ENCODE measurements at regions not wholly inside any gene's neighbourhood (a gene's known extent, or its start where the extent isn't known, plus 50 kb on each side); places are given as distances from the start of the nearest gene placed in this dataset.

DNA sequence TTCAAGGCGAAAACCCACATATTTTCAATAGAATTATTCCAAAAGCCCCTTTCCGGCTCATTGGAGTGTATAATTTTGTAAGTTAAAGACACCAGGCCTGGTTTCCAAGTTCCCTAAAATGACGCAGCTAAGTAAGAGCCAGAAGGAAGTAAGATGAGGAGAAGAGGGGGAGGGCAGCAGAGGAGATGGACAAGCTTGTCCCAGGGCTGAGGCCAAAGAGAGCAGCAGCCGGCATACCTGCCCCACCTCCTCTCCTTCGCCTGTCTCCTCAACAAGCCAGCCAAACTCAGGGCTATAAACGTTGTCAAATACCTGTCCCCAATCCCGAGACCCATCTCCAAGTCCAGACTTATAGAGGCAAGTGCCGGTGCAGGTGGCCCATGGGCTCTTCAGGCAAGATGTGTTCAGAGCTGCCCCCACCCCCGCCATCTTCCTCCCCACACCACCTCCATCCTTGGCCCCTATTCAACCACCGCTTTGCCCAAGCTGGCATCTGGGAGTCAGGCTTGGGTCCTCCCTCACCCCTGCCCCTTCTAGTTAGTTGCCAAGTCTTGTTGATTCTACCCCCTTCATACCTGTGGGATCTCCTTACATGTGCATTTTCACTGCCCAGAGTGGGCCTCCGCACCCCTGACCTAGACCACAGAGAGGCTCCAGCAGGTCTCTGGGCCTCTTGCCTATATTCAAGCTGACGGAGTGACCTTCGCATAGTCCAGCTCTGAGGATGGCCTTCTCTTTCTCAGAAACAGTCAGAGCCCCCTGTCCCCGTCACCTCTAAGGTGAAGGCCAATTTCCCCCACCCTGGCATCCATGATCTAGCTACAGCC lies 75.7 kb upstream of the SIRPA start:
- Histone ChIP-seq H3K9ac (replicated peaks; ENCODE audit: extremely low read depth, insufficient read depth, low read length) (no peak overlapping the region), H3K4me2 (ENCODE audit: insufficient read depth, low read length) (no peak overlapping the region), H2AFZ (ENCODE audit: low read depth, low read length) (no peak overlapping the region), H3K27ac (ENCODE audit: insufficient read depth, low read depth, low read length) (no peak overlapping the region), H3K79me2 (ENCODE audit: control insufficient read depth, insufficient read depth, low read length) (no peaks in the 10 kb centered on the region), H3K27me3 (ENCODE audit: control insufficient read depth in 2 of 2, insufficient read depth in 2 of 2, low read length in 2 of 2) (peaks cover 0 to 2% of the 10 kb centered on the region in 2 experiments), H3K9me3 (replicated peaks; ENCODE audit: control insufficient read depth, insufficient read depth, low read length) (no peaks in the 10 kb centered on the region), H3K4me1 (ENCODE audit: control insufficient read depth, extremely low read depth, insufficient read depth, low read length) (peaks cover 31% of the 10 kb centered on the region), H4K20me1 (replicated peaks; ENCODE audit: control insufficient read depth, extremely low read depth, insufficient read depth, low read length) (no peaks in the 10 kb centered on the region), H3K4me3 (replicated peaks in 1 of 3; ENCODE audit: insufficient read depth in 1 of 3, low read depth in 1 of 3, low read length in 3 of 3) (no peak overlapping the region), H3K9me1 (replicated peaks; ENCODE audit: control insufficient read depth, extremely low read depth, insufficient read depth, low read length) (no peaks in the 10 kb centered on the region), H3K36me3 (ENCODE audit: control insufficient read depth in 2 of 2, extremely low read depth in 1 of 2, insufficient read depth in 2 of 2, low read length in 2 of 2) (no peaks in the 10 kb centered on the region)
- intact Hi-C loops (cut with micrococcal nuclease): no loop called here
- BruUV-seq (replicated peaks): no TSS peak
- no peak for TF ChIP-seq POLR2A (IDR thresholded peaks at IDR 0.05; ENCODE audit: low read depth, low read length)
- TF ChIP-seq, protein P1, sequence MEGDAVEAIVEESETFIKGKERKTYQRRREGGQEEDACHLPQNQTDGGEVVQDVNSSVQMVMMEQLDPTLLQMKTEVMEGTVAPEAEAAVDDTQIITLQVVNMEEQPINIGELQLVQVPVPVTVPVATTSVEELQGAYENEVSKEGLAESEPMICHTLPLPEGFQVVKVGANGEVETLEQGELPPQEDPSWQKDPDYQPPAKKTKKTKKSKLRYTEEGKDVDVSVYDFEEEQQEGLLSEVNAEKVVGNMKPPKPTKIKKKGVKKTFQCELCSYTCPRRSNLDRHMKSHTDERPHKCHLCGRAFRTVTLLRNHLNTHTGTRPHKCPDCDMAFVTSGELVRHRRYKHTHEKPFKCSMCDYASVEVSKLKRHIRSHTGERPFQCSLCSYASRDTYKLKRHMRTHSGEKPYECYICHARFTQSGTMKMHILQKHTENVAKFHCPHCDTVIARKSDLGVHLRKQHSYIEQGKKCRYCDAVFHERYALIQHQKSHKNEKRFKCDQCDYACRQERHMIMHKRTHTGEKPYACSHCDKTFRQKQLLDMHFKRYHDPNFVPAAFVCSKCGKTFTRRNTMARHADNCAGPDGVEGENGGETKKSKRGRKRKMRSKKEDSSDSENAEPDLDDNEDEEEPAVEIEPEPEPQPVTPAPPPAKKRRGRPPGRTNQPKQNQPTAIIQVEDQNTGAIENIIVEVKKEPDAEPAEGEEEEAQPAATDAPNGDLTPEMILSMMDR (IDR thresholded peaks at IDR 0.05; ENCODE audit: extremely low read depth in 1 of 2, insufficient read depth in 1 of 2, low read depth in 1 of 2, low read length in 2 of 2): no peak
- TF ChIP-seq EZH2 (IDR thresholded peaks at IDR 0.05; ENCODE audit: borderline replicate concordance, low read depth, low read length, severe bottlenecking): no peak
- no peak for TF ChIP-seq GATA2 (IDR thresholded peaks at IDR 0.05; ENCODE audit: insufficient read depth, insufficient read length, low read depth, low read length)
- TF ChIP-seq, protein P2, sequence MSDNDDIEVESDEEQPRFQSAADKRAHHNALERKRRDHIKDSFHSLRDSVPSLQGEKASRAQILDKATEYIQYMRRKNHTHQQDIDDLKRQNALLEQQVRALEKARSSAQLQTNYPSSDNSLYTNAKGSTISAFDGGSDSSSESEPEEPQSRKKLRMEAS (IDR thresholded peaks at IDR 0.05; ENCODE audit: insufficient read depth, insufficient read length): no peak
- no peak for TF ChIP-seq MYC (IDR thresholded peaks at IDR 0.05; ENCODE audit: low read depth, low read length)
- no peak for TF ChIP-seq JUN (IDR thresholded peaks at IDR 0.05; ENCODE audit: borderline replicate concordance, insufficient read depth, insufficient read length, low read depth)
- no peak for TF ChIP-seq FOS (IDR thresholded peaks at IDR 0.05; ENCODE audit: borderline replicate concordance, insufficient read depth, low read length)
- TF ChIP-seq POLR2AphosphoS5 (IDR thresholded peaks at IDR 0.05; ENCODE audit: insufficient read depth, low read depth, low read length): no peak
- POLR2A ChIA-PET: no interaction called here
- FAIRE-seq (no peak), DNase-seq (ENCODE audit: low read depth, low spot score) (no peak)
- dilution Hi-C loops (cut with MboI; ENCODE audit: extremely low pct_ligation_motif_present, low sequenced_read_pairs): no loop called here
- CTCF ChIA-PET: interaction anchor here (0.9 kb wide), 1 partner anchor 42 kb away, joined by 4 read pairs; no protein-coding TSS in a partner anchor

Data from endothelial cell of umbilical vein (primary cell).